OCI-LY1 (cell line): ENCODE measurements at regions not wholly inside any gene's neighbourhood (a gene's known extent, or its start where the extent isn't known, plus 50 kb on each side); places are given as distances from the start of the nearest gene placed in this dataset.
"Not testable (repeated sequence)": the region's sequence is repeated elsewhere in the genome, so short reads cannot be mapped to it uniquely, and the experiment has no call there.

ENCODE experiments used
- H2AFZ ChIP-seq: fragments of 200-600 bp; sonication (generic), shearing (Covaris generic); 2 replicates; pipeline ENCODE4 v1.6.0; 2014; ENCODE audit warnings: antibody characterized with exemption, mild to moderate bottlenecking, low read length
- H3F3A ChIP-seq: fragments of 200-600 bp; sonication (generic), shearing (Covaris generic); 2 replicates; pipeline ENCODE4 v1.6.0; 2014; ENCODE audit warnings: mild to moderate bottlenecking, antibody characterized with exemption, low read length, moderate library complexity; ENCODE audit not compliant: insufficient read depth
- H3K27ac ChIP-seq: fragments of 200-600 bp; sonication (generic); 2 replicates; pipeline ENCODE4 v1.5.1; 2014; ENCODE audit warnings: low read length, mixed run types, mild to moderate bottlenecking, low read depth; ENCODE audit not compliant: poor library complexity, severe bottlenecking
- H3K27me3 ChIP-seq: fragments of 200-600 bp; sonication (generic); 2 replicates; pipeline ENCODE4 v1.6.0; 2014; ENCODE audit warnings: antibody characterized with exemption, mild to moderate bottlenecking, low read length, moderate library complexity; ENCODE audit not compliant: insufficient read depth
- H3K36me3 ChIP-seq: fragments of 200-600 bp; sonication (generic); 2 replicates; pipeline ENCODE4 v1.6.1; 2014; ENCODE audit warnings: mild to moderate bottlenecking, antibody characterized with exemption, low read length, moderate library complexity, mixed read lengths; ENCODE audit not compliant: insufficient read depth
- H3K4me1 ChIP-seq: fragments of 200-600 bp; sonication (generic); 2 replicates; pipeline ENCODE4 v1.5.1; 2014; ENCODE audit warnings: mild to moderate bottlenecking, low read length, moderate library complexity; ENCODE audit not compliant: insufficient read depth, severe bottlenecking
- H3K4me2 ChIP-seq: fragments of 200-600 bp; sonication (generic), shearing (Covaris generic); 2 replicates; pipeline ENCODE4 v1.6.1; 2014; ENCODE audit warnings: low read length
- H3K4me3 ChIP-seq: fragments of 200-600 bp; sonication (generic); 2 replicates; pipeline ENCODE4 v1.5.1; 2014; ENCODE audit warnings: low read length, low read depth, mild to moderate bottlenecking, mixed read lengths; ENCODE audit not compliant: poor library complexity, severe bottlenecking
- H3K79me2 ChIP-seq: fragments of 200-600 bp; shearing (Covaris generic); 2 replicates; pipeline ENCODE4 v1.6.1; 2016; ENCODE audit warnings: mixed run types, low read length, mixed read lengths; ENCODE audit not compliant: insufficient read depth
- H3K9ac ChIP-seq: fragments of 200-600 bp; sonication (generic), shearing (Covaris generic); 2 replicates; pipeline ENCODE4 v1.6.1; 2014; ENCODE audit warnings: mild to moderate bottlenecking, low read length, mixed read lengths
- H3K9me2 ChIP-seq: fragments of 200-600 bp; sonication (generic), shearing (Covaris generic); 2 replicates; pipeline ENCODE4 v1.6.1; 2014; ENCODE audit warnings: low read depth, mild to moderate bottlenecking, low read length, mixed read lengths
- H3K9me3 ChIP-seq: fragments of 200-600 bp; shearing (Covaris generic); 2 replicates; pipeline ENCODE4 v1.6.1; 2014; ENCODE audit warnings: low read length, mixed read lengths
- H4K20me1 ChIP-seq: fragments of 200-600 bp; sonication (generic), shearing (Covaris generic); 2 replicates; pipeline ENCODE4 v1.6.0; 2016; ENCODE audit warnings: mild to moderate bottlenecking, low read length; ENCODE audit not compliant: insufficient read depth
- EZH2 ChIP-seq: fragments of 200-600 bp; sonication (generic), shearing (Covaris generic); IDR thresholded peaks from 2 replicates; pipeline ENCODE4 v1.8.0; 2017; ENCODE audit warnings: borderline replicate concordance, mixed run types, mild to moderate bottlenecking, antibody characterized with exemption, low read length, moderate library complexity, mixed read lengths
- TF ChIP-seq, protein P1 (sequence below): fragments of 200-600 bp; sonication (generic), shearing (Covaris generic); IDR thresholded peaks from 2 replicates; pipeline ENCODE4 v1.5.1; 2017; ENCODE audit warnings: mild to moderate bottlenecking, antibody characterized with exemption, low read length, moderate library complexity, mixed read lengths

DNA sequence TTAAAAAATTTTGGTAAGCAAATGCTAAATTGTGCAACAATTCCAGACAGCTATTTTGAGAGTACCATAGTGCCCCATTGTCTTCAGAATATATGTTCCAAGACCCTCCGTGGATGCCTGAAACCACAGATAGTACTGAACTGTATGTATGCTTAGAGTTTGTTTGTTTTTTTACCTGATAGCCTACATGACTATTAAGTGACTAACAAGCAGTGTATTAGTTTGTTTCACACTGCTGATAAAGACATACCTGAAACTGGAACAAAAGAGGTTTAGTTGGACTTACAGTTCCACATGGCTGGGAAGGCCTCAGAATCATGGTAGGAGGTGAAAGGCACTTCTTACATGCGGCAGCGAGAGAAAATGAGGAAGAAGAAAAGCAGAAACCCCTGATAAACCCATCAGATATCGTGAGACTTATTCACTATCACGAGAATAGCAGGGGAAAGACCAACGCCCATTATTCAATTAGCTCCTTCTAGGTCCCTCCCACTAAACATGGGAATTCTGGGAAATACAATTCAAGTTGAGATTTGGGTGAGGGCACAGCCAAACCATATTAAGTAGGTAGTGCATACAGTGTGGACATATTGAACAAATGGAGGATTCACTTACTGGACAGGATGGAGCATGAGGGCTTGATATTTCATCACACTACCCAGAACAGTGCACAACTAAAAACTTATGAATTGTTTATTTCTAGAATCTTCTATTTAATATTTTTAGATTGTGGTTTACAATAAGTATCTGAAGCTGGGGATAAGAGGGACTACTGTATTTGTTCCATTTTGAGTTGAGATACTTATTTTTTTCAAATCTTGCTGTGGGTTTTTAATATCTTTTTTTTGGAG lies 78.5 kb downstream of the LHX9 start:
- Histone ChIP-seq H4K20me1 (no peaks in the 10 kb centered on the region), H3K79me2 (no peaks in the 10 kb centered on the region), H3K9me3 (no peaks in the 10 kb centered on the region), H3K4me1 (no peaks in the 10 kb centered on the region), H3K4me3 (no peak overlapping the region), H3K4me2 (no peak overlapping the region), H3K9ac (no peak overlapping the region), H3K27me3 (no peaks in the 10 kb centered on the region), H3F3A (no peaks in the 10 kb centered on the region), H3K36me3 (no peaks in the 10 kb centered on the region), H3K27ac (no peak overlapping the region), H2AFZ (no peak overlapping the region), H3K9me2 (no peaks in the 10 kb centered on the region)
- TF ChIP-seq EZH2, result no peak
- TF ChIP-seq, protein P1, sequence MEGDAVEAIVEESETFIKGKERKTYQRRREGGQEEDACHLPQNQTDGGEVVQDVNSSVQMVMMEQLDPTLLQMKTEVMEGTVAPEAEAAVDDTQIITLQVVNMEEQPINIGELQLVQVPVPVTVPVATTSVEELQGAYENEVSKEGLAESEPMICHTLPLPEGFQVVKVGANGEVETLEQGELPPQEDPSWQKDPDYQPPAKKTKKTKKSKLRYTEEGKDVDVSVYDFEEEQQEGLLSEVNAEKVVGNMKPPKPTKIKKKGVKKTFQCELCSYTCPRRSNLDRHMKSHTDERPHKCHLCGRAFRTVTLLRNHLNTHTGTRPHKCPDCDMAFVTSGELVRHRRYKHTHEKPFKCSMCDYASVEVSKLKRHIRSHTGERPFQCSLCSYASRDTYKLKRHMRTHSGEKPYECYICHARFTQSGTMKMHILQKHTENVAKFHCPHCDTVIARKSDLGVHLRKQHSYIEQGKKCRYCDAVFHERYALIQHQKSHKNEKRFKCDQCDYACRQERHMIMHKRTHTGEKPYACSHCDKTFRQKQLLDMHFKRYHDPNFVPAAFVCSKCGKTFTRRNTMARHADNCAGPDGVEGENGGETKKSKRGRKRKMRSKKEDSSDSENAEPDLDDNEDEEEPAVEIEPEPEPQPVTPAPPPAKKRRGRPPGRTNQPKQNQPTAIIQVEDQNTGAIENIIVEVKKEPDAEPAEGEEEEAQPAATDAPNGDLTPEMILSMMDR, result no peak

DNA sequence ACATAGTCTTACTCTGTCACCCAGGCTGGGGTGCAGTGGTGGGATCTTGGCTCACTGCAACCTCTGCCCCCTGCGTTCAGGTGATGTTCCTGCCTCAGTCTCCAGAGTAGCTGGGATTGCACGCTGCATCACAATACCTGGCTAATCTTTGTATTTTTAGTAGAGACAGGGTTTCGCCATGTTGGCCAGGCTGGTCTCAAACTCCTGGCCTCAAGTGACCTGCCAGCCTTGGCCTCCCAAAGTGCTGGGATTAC lies 79.0 kb downstream of the LHX9 start:
- H3K4me1 ChIP-seq, H3K9me2 ChIP-seq, H3K79me2 ChIP-seq, H3K4me2 ChIP-seq, H3F3A ChIP-seq, H3K9ac ChIP-seq, H3K9me3 ChIP-seq, H3K27me3 ChIP-seq, H4K20me1 ChIP-seq, H2AFZ ChIP-seq, H3K36me3 ChIP-seq, H3K4me3 ChIP-seq, H3K27ac ChIP-seq: not testable (repeated sequence)

DNA sequence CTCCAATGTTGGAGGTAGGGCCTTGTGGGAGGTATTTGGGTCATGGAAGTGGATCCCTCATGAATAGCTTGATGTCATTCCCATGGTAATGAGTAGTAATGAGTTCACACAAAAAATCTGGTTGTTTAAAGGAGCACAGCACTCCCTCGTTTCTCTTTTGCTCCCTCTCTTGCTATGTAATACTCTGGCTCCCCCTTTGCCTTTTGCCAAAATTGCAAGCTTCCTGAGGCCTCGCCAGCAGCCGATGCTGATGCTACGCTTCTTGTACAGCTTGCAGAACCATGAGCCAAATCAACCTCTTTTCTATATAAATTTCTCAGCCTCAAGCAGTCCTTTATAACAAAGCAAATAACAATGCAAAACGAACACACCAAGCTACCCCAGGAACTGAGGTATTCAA lies 80.9 kb downstream of the LHX9 start:
- TF ChIP-seq EZH2, result no peak
- TF ChIP-seq, protein P1, result peak; percentile 14; the same call in 1 of the 2 replicates
- H3F3A ChIP-seq, result no peaks in the 10 kb centered on the region

DNA sequence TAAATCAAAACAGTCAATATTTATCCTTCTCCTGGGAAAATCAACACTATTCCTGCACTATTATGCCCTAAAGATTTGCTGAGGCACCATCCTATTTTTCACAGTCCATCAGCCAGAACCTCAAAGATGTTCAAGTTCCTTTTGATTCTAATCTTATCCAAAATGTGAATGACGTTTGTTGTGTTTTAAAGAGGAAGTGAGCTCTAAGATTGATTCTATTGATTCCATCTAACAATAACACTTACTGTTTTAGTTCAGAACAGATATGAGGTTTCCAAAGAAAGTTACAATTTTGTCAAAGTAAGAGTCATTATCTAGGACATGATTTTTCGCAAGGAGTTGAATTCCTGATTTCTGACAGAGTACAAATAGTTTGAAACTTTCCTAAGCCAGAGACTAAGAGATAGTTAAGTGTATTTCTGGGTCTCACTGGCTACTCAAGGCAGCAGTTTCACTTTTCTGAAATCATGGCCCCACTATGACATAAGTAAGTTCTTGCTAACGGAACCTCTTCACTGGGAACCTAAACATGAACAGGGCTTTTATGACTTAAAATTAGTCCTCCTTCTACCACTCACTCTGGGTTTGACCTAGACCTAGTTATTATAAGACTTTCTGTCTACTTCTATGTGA lies 84.7 kb downstream of the LHX9 start:
- Histone ChIP-seq H3K27me3 (no peaks in the 10 kb centered on the region), H2AFZ (no peak overlapping the region), H3K4me1 (no peaks in the 10 kb centered on the region), H3K79me2 (no peaks in the 10 kb centered on the region), H3K4me3 (no peak overlapping the region), H3K4me2 (no peak overlapping the region), H3K27ac (no peak overlapping the region), H3K36me3 (no peaks in the 10 kb centered on the region), H4K20me1 (no peaks in the 10 kb centered on the region), H3K9ac (no peak overlapping the region), H3F3A (no peaks in the 10 kb centered on the region), H3K9me2 (no peaks in the 10 kb centered on the region), H3K9me3 (no peaks in the 10 kb centered on the region)
- TF ChIP-seq EZH2, result no peak
- TF ChIP-seq, protein P1, result no peak

More for the DNA sequence above, 80.9 kb downstream of the LHX9 start:
- Histone ChIP-seq H3K4me1 (no peaks in the 10 kb centered on the region), H3K9me3 (no peaks in the 10 kb centered on the region), H3K36me3 (no peaks in the 10 kb centered on the region), H3K79me2 (no peaks in the 10 kb centered on the region), H3K27me3 (no peaks in the 10 kb centered on the region), H3K9ac (no peak overlapping the region), H3K4me2 (no peak overlapping the region), H2AFZ (no peak overlapping the region), H3K4me3 (no peak overlapping the region), H4K20me1 (no peaks in the 10 kb centered on the region), H3K9me2 (no peaks in the 10 kb centered on the region), H3K27ac (no peak overlapping the region)
